HG03378 (cell line): ENCODE measurements at regions not wholly inside any gene's neighbourhood (a gene's known extent, or its start where the extent isn't known, plus 50 kb on each side); places are given as distances from the start of the nearest gene placed in this dataset.

Experiments
- ATAC-seq: cut with Tn5 transposase; IDR thresholded peaks from one replicate; pipeline ENCODE4 v1.9.1; 2021; ENCODE audit warnings: mild to moderate bottlenecking, moderate library complexity; ENCODE audit not compliant: unreplicated experiment

GRCh38 chrX:124820738-124821137 lies 474.4 kb downstream of the SH2D1A start:
- no peak for ATAC-seq

- no peak for ATAC-seq
Measured at GRCh38 chrX:124827258-124827845, 481.0 kb downstream of the SH2D1A start.

- ATAC-seq = peak; percentile 49
Measured at GRCh38 chrX:124829930-124830329, 483.6 kb downstream of the SH2D1A start.

- no peak for ATAC-seq
Measured at GRCh38 chrX:124836786-124837185, 482.9 kb upstream of the TEX13C start.

- no peak for ATAC-seq
Measured at GRCh38 chrX:124842205-124842604, 477.5 kb upstream of the TEX13C start.

- ATAC-seq = no peak
Measured at GRCh38 chrX:124860736-124861135, 458.9 kb upstream of the TEX13C start.

- ATAC-seq = no peak
Measured at GRCh38 chrX:124862301-124862700, 457.4 kb upstream of the TEX13C start.

- ATAC-seq = no peak
Measured at GRCh38 chrX:124863303-124863702, 456.4 kb upstream of the TEX13C start.

- no peak for ATAC-seq
Measured at GRCh38 chrX:124887572-124887971, 432.1 kb upstream of the TEX13C start.

- ATAC-seq = no peak
Measured at GRCh38 chrX:124895947-124896346, 423.7 kb upstream of the TEX13C start.

- ATAC-seq = no peak
Measured at GRCh38 chrX:124902953-124903352, 416.7 kb upstream of the TEX13C start.

- ATAC-seq = no peak
Measured at GRCh38 chrX:124910611-124911010, 409.1 kb upstream of the TEX13C start.

- ATAC-seq = no peak
Measured at GRCh38 chrX:124917011-124917410, 402.7 kb upstream of the TEX13C start.

- ATAC-seq = no peak
Measured at GRCh38 chrX:124925681-124926080, 394.0 kb upstream of the TEX13C start.

GRCh38 chrX:124931241-124931640 lies 388.4 kb upstream of the TEX13C start:
- no peak for ATAC-seq

GRCh38 chrX:124931958-124932357 lies 387.7 kb upstream of the TEX13C start:
- no peak for ATAC-seq

- ATAC-seq = no peak
Measured at GRCh38 chrX:124938715-124939114, 381.0 kb upstream of the TEX13C start.

- ATAC-seq = no peak
Measured at GRCh38 chrX:124940531-124940930, 379.1 kb upstream of the TEX13C start.

GRCh38 chrX:124954402-124954801 lies 365.3 kb upstream of the TEX13C start:
- no peak for ATAC-seq

- ATAC-seq = no peak
Measured at GRCh38 chrX:124960454-124960853, 359.2 kb upstream of the TEX13C start.

GRCh38 chrX:124963717-124964116 lies 356.0 kb upstream of the TEX13C start, which contains the start of gene TENM1:
TENM1 (minus strand) TSS chrX:124963817.
- ATAC-seq = no peak

GRCh38 chrX:124975456-124975855 lies 344.2 kb upstream of the TEX13C start:
- ATAC-seq = no peak

GRCh38 chrX:124981420-124981819 lies 338.3 kb upstream of the TEX13C start:
- ATAC-seq = no peak
